NCI-H446 treated with DMSO at 0.1 percent for 48 hours (cell line): ENCODE measurements at regions not wholly inside any gene's neighbourhood (a gene's known extent, or its start where the extent isn't known, plus 50 kb on each side); places are given as distances from the start of the nearest gene placed in this dataset.

ENCODE experiments used
- DNase-seq: peaks from one replicate; lab custom pipeline; 2025; lab: John Stamatoyannopoulos, UW

- DNase-seq = no peak
Measured at GRCh38 chr1:38285807-38286530, 239.4 kb upstream of the POU3F1 start.

- no peak for DNase-seq
Measured at GRCh38 chr1:38284953-38285352, 238.4 kb upstream of the POU3F1 start.

- no peak for DNase-seq
Measured at GRCh38 chr1:38283696-38284470, 237.3 kb upstream of the POU3F1 start.

GRCh38 chr1:38279148-38279547, 232.6 kb upstream of the POU3F1 start:
- DNase-seq = no peak

- DNase-seq = no peak
Measured at GRCh38 chr1:38277646-38278045, 231.1 kb upstream of the POU3F1 start.

GRCh38 chr1:38275960-38276359, 229.4 kb upstream of the POU3F1 start:
- DNase-seq = no peak

- DNase-seq = no peak
Measured at GRCh38 chr1:38274974-38275373, 228.4 kb upstream of the POU3F1 start.

- no peak for DNase-seq
Measured at GRCh38 chr1:38273196-38273804, 226.7 kb upstream of the POU3F1 start.

- DNase-seq = no peak
Measured at GRCh38 chr1:38272515-38272914, 225.9 kb upstream of the POU3F1 start.

GRCh38 chr1:38270849-38271633, 224.4 kb upstream of the POU3F1 start:
- DNase-seq = no peak

GRCh38 chr1:38269923-38270848, 223.6 kb upstream of the POU3F1 start:
- no peak for DNase-seq

- DNase-seq = no peak
Measured at GRCh38 chr1:38268226-38268625, 221.6 kb upstream of the POU3F1 start.

GRCh38 chr1:38267037-38268036, 220.7 kb upstream of the POU3F1 start:
- no peak for DNase-seq

GRCh38 chr1:38266197-38266520, 219.6 kb upstream of the POU3F1 start:
- no peak for DNase-seq

GRCh38 chr1:38265293-38266196, 219.0 kb upstream of the POU3F1 start:
- no peak for DNase-seq

- no peak for DNase-seq
Measured at GRCh38 chr1:38263438-38263837, 216.8 kb upstream of the POU3F1 start.

- DNase-seq = no peak
Measured at GRCh38 chr1:38261574-38261973, 215.0 kb upstream of the POU3F1 start.

- no peak for DNase-seq
Measured at GRCh38 chr1:38258085-38258627, 211.6 kb upstream of the POU3F1 start.

GRCh38 chr1:38257374-38257773, 210.8 kb upstream of the POU3F1 start:
- no peak for DNase-seq
